PC-9 (cell line): ENCODE measurements at regions not wholly inside any gene's neighbourhood (a gene's known extent, or its start where the extent isn't known, plus 50 kb on each side); places are given as distances from the start of the nearest gene placed in this dataset.

Source experiments
- BruUV-seq: library from RNA; stranded (reverse); fragments of 400-500 nt; replicated peaks from 2 replicates; lab custom pipeline; 2021; lab: Mats Ljungman, UMichigan
- CTCF ChIA-PET: fragments of 300-600 bp; sonication (Branson Sonifier 250); formaldehyde crosslinking; loops from one replicate; lab custom pipeline; 2022; ENCODE audit warnings: antibody characterized with exemption; lab: Charles Lee
- POLR2A ChIA-PET: fragments of 300-600 bp; sonication (Branson Sonifier 250); formaldehyde crosslinking; loops from one replicate; lab custom pipeline; 2022; ENCODE audit warnings: antibody characterized with exemption; ENCODE audit not compliant: unreplicated experiment; lab: Charles Lee
- DNase-seq, 2 experiments: peaks; one replicate each; pipeline versions ENCODE4 v3.0.0 to v3.0.0-alpha.2; 2015 to 2022; ENCODE audit warnings: mixed read lengths in 1 of 2
- H2AFZ ChIP-seq: fragments of 200-600 bp; sonication (generic); 2 replicates; pipeline ENCODE4 v1.8.1; 2017; ENCODE audit warnings: antibody characterized with exemption
- H3F3A ChIP-seq: fragments of 200-600 bp; sonication (generic); 2 replicates; pipeline ENCODE4 v1.8.1; 2017; ENCODE audit warnings: antibody characterized with exemption, mild to moderate bottlenecking, low read depth; ENCODE audit not compliant: insufficient read depth
- H3K27ac ChIP-seq: fragments of 200-600 bp; sonication (generic); 2 replicates; pipeline ENCODE4 v1.6.1; 2016; ENCODE audit warnings: mixed run types
- H3K27me3 ChIP-seq: fragments of 200-600 bp; sonication (generic); 2 replicates; pipeline ENCODE4 v1.6.1; 2016; ENCODE audit warnings: low read depth, mixed run types; ENCODE audit not compliant: insufficient read depth
- H3K36me3 ChIP-seq: fragments of 200-600 bp; sonication (generic); 2 replicates; pipeline ENCODE4 v1.6.1; 2016; ENCODE audit warnings: low read depth, mixed run types
- H3K4me1 ChIP-seq: fragments of 200-600 bp; sonication (generic); replicated peaks from 2 replicates; pipeline ENCODE4 v1.6.1; 2016; ENCODE audit warnings: mixed run types; ENCODE audit not compliant: insufficient read depth
- H3K4me2 ChIP-seq: fragments of 200-600 bp; sonication (generic); 2 replicates; pipeline ENCODE4 v1.6.1; 2017; ENCODE audit warnings: mixed run types
- H3K4me3 ChIP-seq: fragments of 200-600 bp; sonication (generic); 2 replicates; pipeline ENCODE4 v1.6.1; 2016; ENCODE audit warnings: mixed run types
- H3K79me2 ChIP-seq: fragments of 200-600 bp; sonication (generic); 2 replicates; pipeline ENCODE4 v1.6.1; 2017; ENCODE audit warnings: low read depth, mixed run types
- H3K9me2 ChIP-seq: fragments of 200-600 bp; sonication (generic); 2 replicates; pipeline ENCODE4 v1.8.1; 2017; ENCODE audit warnings: mild to moderate bottlenecking; ENCODE audit not compliant: insufficient read depth
- H3K9me3 ChIP-seq: fragments of 200-600 bp; sonication (generic); 2 replicates; pipeline ENCODE4 v1.8.1; 2016; ENCODE audit warnings: low read depth; ENCODE audit not compliant: insufficient read depth
- H4K20me1 ChIP-seq: fragments of 200-600 bp; sonication (generic); 2 replicates; pipeline ENCODE4 v1.8.1; 2017; ENCODE audit not compliant: insufficient read depth
- CTCF ChIP-seq: fragments of 200-600 bp; sonication (generic); conservative IDR thresholded peaks from 2 replicates; pipeline ENCODE4 v1.6.1; 2017; ENCODE audit warnings: mixed run types, antibody characterized with exemption, mild to moderate bottlenecking, moderate library complexity
- EZH2 ChIP-seq: fragments of 200-600 bp; sonication (generic); IDR thresholded peaks from 2 replicates; pipeline ENCODE4 v1.8.0; 2017; ENCODE audit warnings: antibody characterized with exemption, low read depth
- intact Hi-C: fragments of 100-400 bp; cut with micrococcal nuclease; formaldehyde crosslinking; loops from one replicate; pipeline ENCODE4 v1.10.0; 2022; ENCODE audit not compliant: unreplicated experiment

- TF ChIP-seq CTCF (no peak), EZH2 (no peak)
- Histone ChIP-seq H3K4me1 (no peaks in the 10 kb centered on the region), H3K27me3 (no peaks in the 10 kb centered on the region), H3K9me2 (no peaks in the 10 kb centered on the region), H3K27ac (no peak overlapping the region), H2AFZ (no peak overlapping the region), H3K4me3 (no peak overlapping the region), H3F3A (no peaks in the 10 kb centered on the region), H4K20me1 (no peaks in the 10 kb centered on the region), H3K4me2 (no peak overlapping the region), H3K36me3 (no peaks in the 10 kb centered on the region), H3K9me3 (no peaks in the 10 kb centered on the region), H3K79me2 (no peaks in the 10 kb centered on the region)
- POLR2A ChIA-PET, result no interaction called here
- intact Hi-C loops, result no loop called here
- DNase-seq, result no peak
- CTCF ChIA-PET, result interaction anchor here (0.7 kb wide), 1 partner anchor 126 kb away, joined by 4 read pairs; no protein-coding TSS in a partner anchor
- BruUV-seq, result no TSS peak
These were observed 541.1 kb downstream of the ETS1 start for GRCh38 chr11:128046213-128046612.

DNA sequence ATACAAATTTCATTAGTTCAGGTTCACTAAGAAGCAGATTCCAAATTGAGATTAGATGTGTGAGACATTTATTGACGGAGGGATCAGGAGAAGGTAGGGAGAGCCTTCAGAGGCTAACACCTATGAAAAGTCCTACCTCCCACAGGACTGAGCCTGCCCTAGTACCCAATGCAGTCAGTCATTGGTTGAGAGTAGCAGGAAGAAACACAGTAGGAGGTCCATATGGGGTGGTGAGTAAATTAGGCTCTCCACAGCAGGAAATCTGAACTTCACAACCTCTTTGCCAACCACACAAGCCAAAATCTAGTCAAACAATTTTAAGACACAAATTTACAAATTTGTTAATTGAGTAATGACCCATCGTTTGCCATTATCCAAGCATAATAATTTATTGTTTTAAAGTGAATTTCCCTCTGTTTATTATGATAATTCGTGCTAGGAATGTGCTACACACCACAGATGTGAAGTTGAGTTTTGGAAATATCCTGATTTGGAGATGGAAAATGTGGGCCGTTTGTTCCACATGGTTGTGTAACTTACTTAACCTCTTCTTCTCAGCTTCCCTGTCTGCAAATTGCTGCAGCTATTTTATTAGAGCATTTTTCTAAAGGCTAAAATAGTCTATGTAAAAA lies 542.1 kb downstream of the ETS1 start:
- H3F3A ChIP-seq, result no peaks in the 10 kb centered on the region
- no peaks in the 10 kb centered on the region for H3K9me3 ChIP-seq
- no peak overlapping the region for H3K27ac ChIP-seq
- ChIA-PET CTCF (no interaction called here), POLR2A (no interaction called here)
- TF ChIP-seq CTCF (no peak), EZH2 (no peak)
- H3K4me1 ChIP-seq, result no peaks in the 10 kb centered on the region
- no peaks in the 10 kb centered on the region for H3K27me3 ChIP-seq
- intact Hi-C loops, result no loop called here
- H3K36me3 ChIP-seq, result no peaks in the 10 kb centered on the region
- no peaks in the 10 kb centered on the region for H3K9me2 ChIP-seq
- no peak overlapping the region for H3K4me2 ChIP-seq
- DNase-seq, result no peak
- no TSS peak for BruUV-seq
- H2AFZ ChIP-seq, result no peak overlapping the region
- no peaks in the 10 kb centered on the region for H4K20me1 ChIP-seq
- no peaks in the 10 kb centered on the region for H3K79me2 ChIP-seq
- H3K4me3 ChIP-seq, result no peak overlapping the region

DNA sequence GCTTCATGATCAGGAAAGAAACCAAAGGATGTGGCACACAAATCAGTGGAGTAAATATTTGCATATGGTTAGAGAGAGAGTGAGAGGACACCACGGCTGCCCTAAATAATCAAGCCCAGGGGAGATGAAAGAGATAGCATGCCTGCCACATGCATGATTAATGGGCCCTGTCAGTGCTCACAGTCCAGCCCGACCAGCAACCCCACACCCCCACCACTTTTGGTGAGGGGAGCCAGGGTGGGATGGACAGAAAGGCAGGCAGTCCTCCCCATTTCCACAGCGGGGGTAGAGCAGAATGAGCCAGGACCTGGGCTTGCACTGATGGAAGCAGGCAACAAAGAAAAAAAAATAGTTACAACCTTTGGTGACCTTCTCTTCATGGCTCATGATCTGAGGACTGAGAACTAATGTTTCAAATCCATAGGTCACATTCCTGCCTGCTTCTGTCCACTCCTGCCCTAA lies 545.0 kb downstream of the ETS1 start:
- Histone ChIP-seq H3K4me3 (no peak overlapping the region), H3K9me2 (no peaks in the 10 kb centered on the region), H3K27ac (no peak overlapping the region), H3K4me2 (no peak overlapping the region), H3K9me3 (no peaks in the 10 kb centered on the region), H3K36me3 (no peaks in the 10 kb centered on the region), H3K4me1 (no peaks in the 10 kb centered on the region), H3F3A (no peaks in the 10 kb centered on the region), H3K27me3 (no peaks in the 10 kb centered on the region), H2AFZ (no peak overlapping the region), H4K20me1 (no peaks in the 10 kb centered on the region), H3K79me2 (no peaks in the 10 kb centered on the region)
- CTCF ChIA-PET, result interaction anchor here (0.6 kb wide), 1 partner anchor 128 kb away, joined by 10 read pairs; no protein-coding TSS in a partner anchor
- no peak for TF ChIP-seq CTCF
- TF ChIP-seq EZH2, result no peak
- no peak for DNase-seq
- BruUV-seq, result no TSS peak
- POLR2A ChIA-PET, result interaction anchor here (0.7 kb wide), 1 partner anchor 981 kb away, joined by 3 read pairs; no protein-coding TSS in a partner anchor
- intact Hi-C loops, result no loop called here
